ENCODE measurements at regions not wholly inside any gene's neighbourhood (a gene's known extent, or its start where the extent isn't known, plus 50 kb on each side); places are given as distances from the start of the nearest gene placed in this dataset.
A peak's percentile ranks its signal among the peaks of the same experiment; 100 is the strongest.

DNA sequence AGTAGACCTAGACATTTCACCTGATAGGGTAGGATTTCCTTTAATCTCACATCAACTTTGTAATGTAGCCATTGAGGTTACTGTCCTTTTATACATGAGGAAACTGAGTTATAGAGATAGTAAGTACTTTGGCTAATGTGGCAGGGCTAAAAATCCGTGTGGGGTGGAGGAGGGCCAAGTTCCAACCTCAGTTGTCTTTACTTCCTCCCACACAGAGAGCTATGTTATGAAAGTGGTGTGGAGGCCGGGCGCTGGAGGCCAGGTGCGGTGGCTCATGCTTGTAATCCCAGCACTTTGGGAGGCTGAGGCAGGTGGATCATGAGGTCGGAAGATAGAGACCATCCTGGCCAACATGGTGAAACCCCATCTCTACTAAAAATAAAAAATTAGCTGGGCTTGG, 173.3 kb downstream of the PALM2AKAP2 start:
- Histone ChIP-seq H3K27me3 (replicated peaks in 1 of 4; ENCODE audit: control extremely low read depth in 1 of 4, control insufficient read depth in 3 of 4, insufficient read depth in 4 of 4, low read length in 3 of 4) (no peaks in the 10 kb centered on the region), H3K27ac (ENCODE audit: low read length in 2 of 2) (peak overlapping the region in 1 of 2 donors; percentile 73), H3K4me2 (replicated peaks; ENCODE audit: low read depth, low read length, poor library complexity, severe bottlenecking) (no peak overlapping the region), H2AFZ (ENCODE audit: insufficient read depth, low read depth, low read length, poor library complexity, severe bottlenecking) (no peak overlapping the region), H3K79me2 (ENCODE audit: control insufficient read depth, insufficient read depth, low read length) (no peaks in the 10 kb centered on the region), H3K4me1 (ENCODE audit: control insufficient read depth in 2 of 2, insufficient read depth in 2 of 2, low read length in 2 of 2) (peaks cover 38 to 42% of the 10 kb centered on the region in 2 donors), H3K4me3 (ENCODE audit: control extremely low read depth in 1 of 5, extremely low read depth in 1 of 5, insufficient read depth in 1 of 5, low read depth in 2 of 5, low read length in 4 of 5) (no peak overlapping the region), H3K9ac (ENCODE audit: low read length) (no peak overlapping the region), H4K20me1 (ENCODE audit: control insufficient read depth, insufficient read depth, low read length, poor library complexity, severe bottlenecking) (no peaks in the 10 kb centered on the region), H3K36me3 (replicated peaks in 1 of 2; ENCODE audit: control extremely low read depth in 1 of 2, control insufficient read depth in 1 of 2, extremely low read depth in 1 of 2, insufficient read depth in 2 of 2, low read length in 1 of 2) (no peaks in the 10 kb centered on the region), H3K9me3 (ENCODE audit: control extremely low read depth in 1 of 3, control insufficient read depth in 2 of 3, insufficient read depth in 1 of 3, low read length in 2 of 3) (no peaks in the 10 kb centered on the region)
- DNase-seq (no peak), ATAC-seq (ENCODE audit: low read depth) (no peak)
- no CpG with 5 or more reads among the region's 5 CpGs for WGBS (ENCODE audit: insufficient coverage)
- H3K4me3 Mint-ChIP-seq: peak overlapping the region; percentile 27
- H3K9me3 Mint-ChIP-seq (ENCODE audit: insufficient read depth): no peaks in the 10 kb centered on the region
- intact Hi-C loops (cut with micrococcal nuclease): no loop called here
- TF ChIP-seq EZH2 (IDR thresholded peaks at IDR 0.05; ENCODE audit: borderline replicate concordance, insufficient read depth, low read depth, low read length, poor library complexity, severe bottlenecking): no peak
- TF ChIP-seq, protein P1, sequence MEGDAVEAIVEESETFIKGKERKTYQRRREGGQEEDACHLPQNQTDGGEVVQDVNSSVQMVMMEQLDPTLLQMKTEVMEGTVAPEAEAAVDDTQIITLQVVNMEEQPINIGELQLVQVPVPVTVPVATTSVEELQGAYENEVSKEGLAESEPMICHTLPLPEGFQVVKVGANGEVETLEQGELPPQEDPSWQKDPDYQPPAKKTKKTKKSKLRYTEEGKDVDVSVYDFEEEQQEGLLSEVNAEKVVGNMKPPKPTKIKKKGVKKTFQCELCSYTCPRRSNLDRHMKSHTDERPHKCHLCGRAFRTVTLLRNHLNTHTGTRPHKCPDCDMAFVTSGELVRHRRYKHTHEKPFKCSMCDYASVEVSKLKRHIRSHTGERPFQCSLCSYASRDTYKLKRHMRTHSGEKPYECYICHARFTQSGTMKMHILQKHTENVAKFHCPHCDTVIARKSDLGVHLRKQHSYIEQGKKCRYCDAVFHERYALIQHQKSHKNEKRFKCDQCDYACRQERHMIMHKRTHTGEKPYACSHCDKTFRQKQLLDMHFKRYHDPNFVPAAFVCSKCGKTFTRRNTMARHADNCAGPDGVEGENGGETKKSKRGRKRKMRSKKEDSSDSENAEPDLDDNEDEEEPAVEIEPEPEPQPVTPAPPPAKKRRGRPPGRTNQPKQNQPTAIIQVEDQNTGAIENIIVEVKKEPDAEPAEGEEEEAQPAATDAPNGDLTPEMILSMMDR (IDR thresholded peaks at IDR 0.05): no peak
- H3K27ac Mint-ChIP-seq: peak overlapping the region; percentile 67
- ChIA-PET POLR2A (interaction anchor here (0.7 to 1.0 kb wide), 2 partner anchors 19 to 91 kb away, joined by 3 to 5 read pairs; no protein-coding TSS in a partner anchor), CTCF (interaction anchor here (0.9 to 1.6 kb wide), 5 partner anchors 13 to 105 kb away, joined by 3 to 4 read pairs (median 3); no protein-coding TSS in a partner anchor)
- H3K27me3 Mint-ChIP-seq: no peaks in the 10 kb centered on the region
- peaks cover 58% of the 10 kb centered on the region for H3K4me1 Mint-ChIP-seq

DNA sequence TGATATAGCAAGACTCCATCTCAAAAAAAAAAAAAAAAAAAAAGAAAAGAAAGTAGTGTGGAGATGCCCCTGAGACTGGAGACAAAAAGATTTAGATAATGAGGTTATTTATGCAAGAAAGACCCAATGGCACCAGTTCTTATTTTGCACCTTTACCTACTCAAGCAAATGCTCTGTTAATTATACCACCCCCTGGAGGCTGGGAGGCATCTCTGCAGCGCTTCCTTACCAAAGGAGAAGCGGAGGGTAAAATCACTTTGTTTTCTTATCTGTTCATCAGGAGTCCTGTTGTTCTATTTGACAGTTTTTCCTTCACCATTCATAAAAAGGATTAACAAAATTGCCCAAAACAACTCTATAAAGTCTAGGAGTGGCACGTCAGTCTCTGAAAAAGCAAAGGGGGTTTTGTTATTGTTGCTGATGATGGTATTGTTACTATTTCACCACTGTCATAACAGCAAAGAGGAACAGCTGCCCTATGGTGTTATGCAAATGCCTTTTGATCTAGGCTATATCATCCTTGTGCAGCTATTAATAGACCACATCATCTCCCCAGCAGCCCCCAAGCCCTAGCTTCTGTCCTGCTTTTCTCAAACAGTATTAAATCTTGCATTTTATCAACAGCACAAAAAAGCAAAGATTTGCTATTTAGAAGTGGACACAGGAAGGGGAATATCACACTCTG, 174.0 kb downstream of the PALM2AKAP2 start:
- peaks cover 58% of the 10 kb centered on the region for H3K4me1 Mint-ChIP-seq
- TF ChIP-seq EZH2 (IDR thresholded peaks at IDR 0.05; ENCODE audit: borderline replicate concordance, insufficient read depth, low read depth, low read length, poor library complexity, severe bottlenecking): no peak
- TF ChIP-seq, protein P1 (IDR thresholded peaks at IDR 0.05): peak; percentile 57
- POLR2A ChIA-PET: interaction anchor here (0.7 to 1.0 kb wide), 5 partner anchors 8 to 96 kb away, joined by 3 to 5 read pairs (median 5); no protein-coding TSS in a partner anchor
- peak overlapping the region; percentile 13 for H3K9ac ChIP-seq (ENCODE audit: low read length)
- H3K79me2 ChIP-seq (ENCODE audit: control insufficient read depth, insufficient read depth, low read length): no peaks in the 10 kb centered on the region
- peak overlapping the region in 1 of 5 experiments; percentile 4 for H3K4me3 ChIP-seq (ENCODE audit: control extremely low read depth in 1 of 5, extremely low read depth in 1 of 5, insufficient read depth in 1 of 5, low read depth in 2 of 5, low read length in 4 of 5)
- DNase-seq (peak; percentile 49), ATAC-seq (ENCODE audit: low read depth) (peak; percentile 80)
- H2AFZ ChIP-seq (ENCODE audit: insufficient read depth, low read depth, low read length, poor library complexity, severe bottlenecking): peak overlapping the region; percentile 3
- no peaks in the 10 kb centered on the region for H3K9me3 ChIP-seq (ENCODE audit: control extremely low read depth in 1 of 3, control insufficient read depth in 2 of 3, insufficient read depth in 1 of 3, low read length in 2 of 3)
- intact Hi-C loops (cut with micrococcal nuclease): loop anchor here (2.0 kb wide), 2 partner anchors 13 to 19 kb away; no protein-coding TSS in a partner anchor
- peaks cover 38 to 42% of the 10 kb centered on the region in 2 donors for H3K4me1 ChIP-seq (ENCODE audit: control insufficient read depth in 2 of 2, insufficient read depth in 2 of 2, low read length in 2 of 2)
- no peaks in the 10 kb centered on the region for H4K20me1 ChIP-seq (ENCODE audit: control insufficient read depth, insufficient read depth, low read length, poor library complexity, severe bottlenecking)
- H3K4me3 Mint-ChIP-seq: peak overlapping the region; percentile 59
- CTCF ChIA-PET: interaction anchor here (0.7 to 5.1 kb wide), 7 partner anchors 13 to 50 kb away, joined by 3 to 31 read pairs (median 3); no protein-coding TSS in a partner anchor
- WGBS (ENCODE audit: insufficient coverage): no CpG with 5 or more reads among the region's 3 CpGs
- H3K9me3 Mint-ChIP-seq (ENCODE audit: insufficient read depth): no peaks in the 10 kb centered on the region
- H3K27ac Mint-ChIP-seq: peak overlapping the region; percentile 86
- peak overlapping the region in 1 of 2 donors; percentile 73 for H3K27ac ChIP-seq (ENCODE audit: low read length in 2 of 2)
- peak overlapping the region; percentile 47 for H3K4me2 ChIP-seq (replicated peaks; ENCODE audit: low read depth, low read length, poor library complexity, severe bottlenecking)
- no peaks in the 10 kb centered on the region for H3K27me3 Mint-ChIP-seq
- H3K27me3 ChIP-seq (replicated peaks in 1 of 4; ENCODE audit: control extremely low read depth in 1 of 4, control insufficient read depth in 3 of 4, insufficient read depth in 4 of 4, low read length in 3 of 4): no peaks in the 10 kb centered on the region
- H3K36me3 ChIP-seq (replicated peaks in 1 of 2; ENCODE audit: control extremely low read depth in 1 of 2, control insufficient read depth in 1 of 2, extremely low read depth in 1 of 2, insufficient read depth in 2 of 2, low read length in 1 of 2): no peaks in the 10 kb centered on the region

Measured in B cell (primary cell).